ENCODE measurements at regions not wholly inside any gene's neighbourhood (a gene's known extent, or its start where the extent isn't known, plus 50 kb on each side); places are given as distances from the start of the nearest gene placed in this dataset.

DNA sequence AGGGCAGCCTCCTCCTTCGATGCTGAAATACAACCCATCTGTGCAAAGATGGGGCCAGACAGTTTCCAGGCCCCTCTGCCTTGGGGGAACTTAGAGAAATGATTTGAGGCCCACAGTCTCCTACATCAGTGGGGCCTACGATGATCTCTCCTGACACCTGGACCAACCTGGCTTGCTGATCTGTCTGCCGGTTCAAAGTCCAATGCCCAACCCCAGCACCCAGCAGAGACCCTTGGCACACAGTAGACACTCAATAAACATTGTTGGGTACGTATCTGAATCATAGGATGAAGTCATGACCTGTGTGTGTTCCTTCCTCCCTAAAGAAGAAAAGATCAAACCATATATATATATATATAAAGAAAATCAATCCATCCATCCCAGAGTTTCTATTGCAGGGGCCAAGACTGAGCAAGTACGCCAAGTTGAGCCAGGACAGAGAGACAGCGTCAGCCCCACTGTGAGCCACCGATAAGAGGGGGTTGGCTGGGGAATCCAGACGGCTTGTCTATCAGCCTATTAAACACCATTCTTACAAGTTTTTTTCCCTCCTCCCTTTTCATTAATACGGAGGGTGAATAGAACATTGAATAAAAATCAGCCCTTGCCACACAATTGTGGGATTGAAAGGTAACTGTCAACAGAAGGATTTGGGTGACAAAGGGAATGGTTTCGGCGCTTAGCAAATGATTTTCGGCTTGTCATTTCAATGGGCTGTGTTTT is 244.1 kb downstream of the MN1 start:
- DNase-seq: no peak

DNA sequence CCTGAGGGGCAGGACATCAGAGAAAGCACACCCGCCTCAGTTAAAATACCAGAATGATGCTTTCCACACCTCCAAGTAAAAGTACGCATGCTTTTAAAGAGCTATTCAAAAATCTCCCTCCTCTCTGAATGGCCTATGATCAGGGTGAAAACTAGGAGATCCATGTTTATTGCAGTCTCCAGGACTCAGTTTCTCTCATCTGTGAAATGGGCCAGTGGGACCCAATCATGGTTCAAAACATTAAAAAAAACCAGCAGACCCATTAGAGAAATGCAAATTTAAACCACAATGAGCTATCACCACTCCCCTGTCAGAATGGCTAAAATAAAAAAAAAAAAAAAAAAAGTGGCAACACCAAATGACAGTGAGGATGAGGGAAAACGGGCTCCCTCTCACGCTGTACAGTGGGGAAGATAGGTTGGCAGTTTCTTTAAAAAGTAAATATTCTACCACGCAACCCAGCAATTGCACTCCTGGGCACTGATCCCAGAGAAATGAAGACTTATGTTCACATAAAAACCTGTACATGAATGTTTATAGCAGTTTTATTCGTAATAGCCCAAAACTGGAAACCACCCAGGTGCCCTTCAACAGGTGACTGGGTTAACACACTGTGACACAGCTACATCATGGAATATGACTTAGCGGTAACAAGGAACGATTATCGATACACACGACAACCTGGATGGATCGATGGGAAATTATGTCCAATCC is 242.7 kb downstream of the MN1 start:
- no peak for DNase-seq

DNA sequence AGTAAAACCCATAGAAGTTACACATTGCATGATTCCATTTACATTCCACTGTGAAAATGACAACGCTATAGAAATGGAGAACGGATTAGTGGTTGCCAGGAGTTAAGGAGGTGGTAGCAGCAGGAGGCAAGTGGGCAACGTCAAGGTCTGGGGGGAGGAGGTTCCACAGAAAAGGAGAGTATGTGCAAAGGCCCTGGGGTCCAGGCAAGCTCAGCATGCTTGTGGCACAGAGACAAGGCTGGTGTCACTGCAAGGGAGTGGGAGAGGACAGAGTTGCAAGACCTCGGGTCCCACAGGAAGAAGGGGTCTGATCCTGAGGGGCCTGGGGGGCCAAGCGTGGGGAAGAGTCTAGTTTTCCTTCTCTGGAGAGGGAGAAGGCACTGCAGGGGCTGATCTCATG is 240.8 kb downstream of the MN1 start:
- no peak for DNase-seq

DNA sequence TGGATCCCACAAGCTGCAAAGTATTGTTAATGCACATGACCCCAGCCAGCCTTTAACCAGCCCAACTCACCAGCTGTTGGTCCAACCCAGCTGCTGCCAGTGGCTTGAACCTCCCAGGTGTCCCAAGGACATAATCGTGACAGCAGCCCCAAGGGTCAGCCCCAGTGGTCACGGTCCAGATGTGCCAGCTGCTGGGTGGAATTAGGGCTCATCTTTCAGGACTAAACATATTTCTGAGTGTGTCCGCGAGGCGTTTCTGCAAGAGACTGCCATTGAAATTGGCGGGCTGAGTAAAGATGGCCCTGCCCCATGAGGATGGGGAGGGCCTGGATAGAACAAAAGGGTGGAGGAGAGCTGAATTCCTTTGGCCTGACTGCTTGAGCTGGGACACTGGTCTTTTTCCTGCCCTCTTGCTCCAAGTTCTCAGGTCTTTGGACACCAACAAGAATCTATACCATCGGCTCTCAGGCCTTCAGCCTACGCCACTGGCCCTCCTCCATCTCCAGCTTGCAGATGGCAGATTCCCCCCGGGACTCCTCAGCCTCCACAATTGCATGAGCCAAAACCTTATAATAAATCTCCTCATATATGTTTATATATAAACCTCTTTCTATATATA is 240.2 kb downstream of the MN1 start:
- no peak for DNase-seq

DNA sequence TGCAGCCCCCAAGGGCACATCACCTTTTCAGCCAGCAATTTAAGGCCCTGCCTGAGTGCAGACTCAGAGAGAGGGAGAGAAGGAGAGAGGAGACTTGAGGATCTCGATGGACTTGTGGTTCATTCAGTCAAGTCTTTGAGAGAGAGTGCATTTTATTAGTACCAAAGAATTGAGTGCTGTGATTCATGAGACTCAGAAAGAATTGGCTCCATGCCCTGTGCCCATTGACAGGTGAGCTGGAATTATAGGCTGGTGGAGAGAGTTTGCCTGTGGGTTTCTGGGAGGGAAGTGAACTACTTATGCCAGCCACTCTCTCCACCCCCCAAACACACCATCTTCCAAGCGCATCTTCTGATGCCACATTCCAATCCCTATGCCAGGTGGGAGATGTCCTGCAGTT is 236.8 kb downstream of the MN1 start:
- no peak for DNase-seq

DNA sequence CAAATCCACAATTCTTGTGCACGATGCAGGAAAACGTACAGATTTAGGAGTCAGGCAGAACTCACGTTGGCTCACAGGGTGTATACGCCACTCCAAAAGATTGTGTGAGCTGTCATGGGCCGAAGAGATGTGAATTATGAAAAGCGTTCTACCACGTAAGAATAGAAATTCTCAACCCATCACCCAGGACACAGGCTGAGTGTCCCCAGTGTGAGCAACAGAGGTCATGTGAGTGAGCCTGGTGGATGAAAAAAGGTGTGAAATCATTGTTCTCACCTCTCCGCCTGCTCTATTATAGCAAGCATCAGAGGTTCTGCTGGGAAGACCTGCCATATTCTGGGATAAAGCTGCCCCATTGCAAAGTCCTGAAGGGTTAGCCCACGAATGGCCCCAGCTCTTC is 235.0 kb downstream of the MN1 start:
- no peak for DNase-seq

DNA sequence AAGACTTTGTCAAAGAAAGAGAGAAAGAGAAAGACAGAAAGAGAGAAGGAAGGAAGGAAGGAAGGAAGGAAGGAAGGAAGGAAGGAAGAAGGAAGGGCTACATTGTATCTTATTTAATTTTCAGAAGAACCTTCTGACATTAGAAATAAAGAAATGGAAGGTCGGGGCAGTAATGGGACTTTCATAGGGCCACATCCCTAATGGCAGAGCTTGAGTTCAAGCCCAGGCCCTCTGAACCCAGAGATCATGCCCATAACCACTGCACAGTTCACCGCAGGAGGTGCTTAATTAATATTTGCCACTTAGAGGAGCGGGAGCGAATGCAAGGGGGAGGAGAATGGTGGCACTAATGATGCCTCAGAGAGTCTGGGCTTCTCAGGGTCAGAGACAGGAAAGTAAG is 233.3 kb downstream of the MN1 start:
- DNase-seq: no peak

DNA sequence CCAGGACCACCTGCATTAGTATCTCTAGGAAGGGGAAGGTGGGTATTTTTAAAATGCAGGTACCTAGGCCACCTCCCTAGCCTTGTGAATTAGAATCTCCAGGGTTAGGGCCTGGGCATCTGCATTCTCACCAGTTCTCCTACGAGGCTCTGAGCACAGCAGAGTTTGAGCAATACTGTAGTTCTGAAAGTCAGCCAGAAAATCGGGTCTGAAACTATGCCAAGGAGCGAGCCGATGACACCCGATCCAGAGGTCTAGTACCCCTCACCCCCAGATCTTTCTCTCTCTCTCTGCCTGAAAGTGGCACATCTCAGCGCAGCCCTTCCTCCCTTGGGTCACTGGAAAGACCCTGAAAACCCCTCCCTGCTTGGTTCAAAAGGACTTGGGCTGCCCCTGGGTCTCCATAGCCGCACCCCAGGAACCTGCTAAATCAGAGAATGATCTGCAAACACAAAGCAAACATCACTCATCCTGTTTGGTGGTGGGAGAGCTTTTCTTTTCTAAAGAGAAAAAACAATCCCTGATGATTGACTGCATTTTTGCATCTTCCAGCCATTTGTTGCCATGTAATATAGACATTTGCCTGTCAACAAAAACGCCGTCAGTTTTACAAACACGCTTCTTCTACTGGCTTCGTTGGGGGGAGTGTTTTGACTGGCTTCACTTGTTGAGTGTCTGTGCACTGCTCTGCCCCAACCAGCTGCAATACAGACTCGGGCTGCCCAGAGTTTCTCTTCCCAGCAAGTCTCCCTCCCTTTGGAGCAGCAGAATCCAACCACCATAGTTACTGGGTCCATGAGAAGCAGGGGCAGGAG is 229.9 kb downstream of the MN1 start:
- no peak for DNase-seq

DNA sequence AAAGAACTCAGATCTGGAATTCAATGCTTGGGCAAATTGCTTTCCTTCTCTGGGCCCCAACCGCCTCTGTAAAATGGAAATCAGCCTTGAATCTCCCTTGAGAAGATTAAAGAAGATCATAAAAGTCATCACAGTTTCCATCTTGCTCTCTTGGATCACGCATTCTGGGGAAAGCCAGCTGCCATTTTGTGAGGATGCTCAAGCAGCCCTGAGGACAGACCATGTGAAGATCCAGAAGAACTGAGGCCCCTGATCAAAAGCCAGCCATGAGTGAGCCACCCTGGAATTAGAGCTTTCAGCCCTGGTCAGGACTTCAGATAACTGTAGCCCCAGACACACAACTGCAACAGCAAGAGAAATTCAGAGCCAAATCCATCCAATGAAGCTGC is 229.3 kb downstream of the MN1 start:
- DNase-seq: no peak

DNA sequence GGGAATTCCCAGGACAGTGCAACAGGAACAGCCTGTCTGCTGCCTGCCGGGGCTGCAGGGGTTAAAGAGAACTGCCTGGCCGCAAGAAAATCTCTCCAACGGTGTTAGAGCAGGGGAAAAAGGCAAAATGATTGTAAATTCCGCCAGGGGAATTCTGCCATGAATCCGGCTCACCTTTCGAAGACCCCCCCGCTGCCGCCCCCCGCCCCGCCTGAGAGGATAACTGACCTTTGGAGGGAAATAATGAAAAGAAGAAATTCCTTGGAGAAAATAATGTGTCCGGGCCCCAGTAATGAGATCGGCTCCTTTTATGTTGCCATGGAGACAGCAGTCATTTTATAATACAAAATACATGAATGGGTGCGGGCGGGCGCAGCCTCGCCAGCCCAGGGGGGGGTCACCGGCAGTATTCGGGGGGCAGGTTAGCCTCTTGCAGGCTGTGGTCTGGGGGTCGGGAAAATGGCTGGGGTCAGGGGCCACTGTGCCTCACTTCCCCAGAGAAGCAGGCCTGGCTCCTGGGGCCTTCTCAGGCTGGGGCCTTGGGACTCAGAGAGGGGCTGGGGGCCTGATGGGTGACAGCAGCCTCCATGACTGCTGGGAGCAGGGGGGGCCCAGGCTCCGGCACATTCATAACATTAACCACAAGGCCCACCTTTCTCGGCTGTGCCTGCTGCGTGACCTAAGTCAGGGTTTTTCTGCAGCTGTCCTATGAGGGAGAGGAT is 228.1 kb downstream of the MN1 start:
- no peak for DNase-seq

DNA sequence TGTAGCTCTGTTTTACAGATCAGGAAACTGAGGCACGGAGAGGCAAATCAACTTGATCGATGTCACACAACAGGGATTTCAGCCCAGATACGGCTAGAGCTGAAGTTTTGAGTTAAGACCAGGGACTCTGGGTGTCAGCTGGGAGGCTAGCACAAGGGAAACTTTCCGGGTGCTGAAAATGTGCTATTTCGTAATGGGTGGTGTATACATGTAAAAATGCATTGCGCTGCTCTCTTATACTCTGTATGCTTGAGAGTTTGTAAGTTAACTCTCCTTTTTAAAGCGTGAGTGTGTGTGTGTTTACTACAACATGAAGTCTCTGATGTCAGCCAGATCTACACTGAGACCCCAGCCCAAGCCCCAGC is 227.6 kb downstream of the MN1 start:
- no peak for DNase-seq

DNA sequence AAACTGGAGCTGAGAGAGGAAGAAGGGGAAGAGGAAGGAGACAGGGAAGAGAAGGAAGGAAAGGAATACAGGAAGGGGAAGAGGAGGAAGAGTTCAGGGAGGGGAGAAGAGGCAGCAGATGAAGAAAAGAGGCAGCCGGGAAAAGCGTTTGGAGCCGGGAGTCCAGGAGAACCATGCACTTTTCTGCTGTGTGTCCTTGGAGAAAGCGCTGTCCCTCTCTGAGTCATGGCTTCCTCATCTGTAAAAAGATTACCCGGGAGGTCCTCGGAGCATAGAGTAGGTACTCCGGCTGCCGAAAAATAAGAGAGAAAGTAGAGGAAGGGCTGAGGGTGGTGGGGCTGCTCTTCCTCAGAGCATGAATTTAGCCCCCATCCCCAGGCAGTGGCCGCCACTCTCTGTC is 226.9 kb downstream of the MN1 start:
- DNase-seq: no peak

DNA sequence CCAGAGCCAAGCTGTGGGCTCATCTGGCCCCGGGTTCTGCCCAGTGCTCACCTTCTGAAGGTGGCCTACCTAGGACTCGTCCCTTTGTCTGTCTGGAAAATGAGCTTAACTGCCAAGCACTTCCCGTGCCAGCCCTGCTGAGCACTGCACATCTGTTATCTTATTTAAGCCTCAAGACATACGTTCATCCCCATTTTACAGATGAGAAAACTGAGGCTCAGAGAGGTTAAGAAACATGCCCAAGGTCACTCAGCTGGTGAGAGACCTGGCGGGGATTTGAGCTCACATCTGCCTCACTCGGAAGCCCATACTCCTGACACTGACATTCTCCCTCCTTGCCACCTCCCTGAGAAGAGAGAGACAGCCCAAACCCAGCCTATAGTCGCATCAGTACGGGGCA is 226.2 kb downstream of the MN1 start:
- no peak for DNase-seq

DNA sequence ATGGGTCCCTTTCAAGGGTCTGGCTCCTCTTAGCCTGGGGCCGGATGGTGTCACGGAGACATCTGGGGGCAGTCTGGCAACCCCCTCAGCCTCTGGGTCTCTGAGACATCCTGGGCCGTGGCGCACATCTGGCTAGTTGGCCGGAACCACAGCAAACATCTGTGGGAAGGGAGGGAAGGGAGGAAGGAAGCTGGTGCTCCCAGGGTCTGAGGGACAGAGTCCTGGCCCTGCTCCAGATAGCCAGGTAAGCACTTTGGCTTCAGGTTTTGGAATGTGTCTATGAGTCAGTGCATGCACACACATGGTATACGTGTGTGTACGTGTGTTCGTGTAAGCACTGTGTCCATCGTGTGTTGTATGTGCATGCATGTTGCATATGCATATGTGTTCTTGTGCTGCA is 225.1 kb downstream of the MN1 start:
- DNase-seq: no peak

DNA sequence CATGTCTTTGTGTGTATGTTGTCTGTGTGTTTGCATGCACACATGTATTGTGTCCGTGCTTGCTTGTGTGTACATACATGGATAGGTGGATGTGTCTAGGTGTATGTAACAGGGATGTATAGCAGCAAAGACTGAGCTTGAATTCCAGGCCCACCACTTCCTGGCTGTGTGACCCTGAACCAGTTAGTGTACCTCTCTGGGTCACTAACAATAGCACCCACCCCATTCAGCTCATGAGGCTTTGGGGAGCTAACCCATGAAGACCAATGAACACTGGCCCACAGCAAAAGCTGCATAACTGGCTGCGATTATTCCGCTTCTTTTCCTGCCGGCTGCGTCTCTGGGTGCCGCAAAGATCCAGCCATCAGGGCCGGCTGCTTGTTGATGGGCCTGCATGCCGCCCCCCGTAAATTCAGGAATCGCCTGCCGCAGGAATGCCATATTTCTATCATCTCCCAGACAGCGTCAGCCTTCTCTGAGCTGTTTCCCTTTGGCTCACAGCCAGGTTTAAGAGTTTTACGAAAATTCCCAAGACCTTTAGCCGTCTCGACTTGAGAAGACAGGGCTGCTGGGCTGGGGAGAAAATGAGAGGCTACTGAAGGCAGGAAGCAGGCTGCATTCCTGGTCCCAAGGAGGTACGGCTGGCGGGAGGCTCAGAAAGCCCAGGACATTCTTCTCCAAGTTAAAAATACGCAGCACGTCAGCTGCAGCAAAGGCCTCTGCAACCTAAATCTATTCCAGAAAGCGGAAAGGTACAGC is 224.6 kb downstream of the MN1 start:
- DNase-seq: no peak

DNA sequence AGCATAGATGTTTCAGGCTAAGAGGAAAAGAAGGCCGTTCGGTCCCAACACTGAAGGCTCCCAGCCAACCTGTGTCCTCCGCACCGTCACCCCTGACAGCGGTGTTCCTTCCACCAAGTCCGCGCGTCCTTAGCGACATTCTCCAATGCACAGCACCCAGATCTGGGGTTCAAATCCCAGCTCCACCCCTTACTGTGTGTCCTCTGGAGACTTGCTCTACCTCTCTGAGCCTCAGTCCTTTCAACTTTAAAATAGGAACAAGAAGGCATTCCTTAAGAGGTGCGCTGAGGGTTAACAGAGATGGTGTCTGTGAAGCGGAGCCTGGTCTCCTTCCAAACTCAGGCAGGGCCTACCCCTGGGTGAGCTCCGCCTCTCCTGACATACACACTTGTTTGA is 224.0 kb downstream of the MN1 start:
- DNase-seq: no peak

DNA sequence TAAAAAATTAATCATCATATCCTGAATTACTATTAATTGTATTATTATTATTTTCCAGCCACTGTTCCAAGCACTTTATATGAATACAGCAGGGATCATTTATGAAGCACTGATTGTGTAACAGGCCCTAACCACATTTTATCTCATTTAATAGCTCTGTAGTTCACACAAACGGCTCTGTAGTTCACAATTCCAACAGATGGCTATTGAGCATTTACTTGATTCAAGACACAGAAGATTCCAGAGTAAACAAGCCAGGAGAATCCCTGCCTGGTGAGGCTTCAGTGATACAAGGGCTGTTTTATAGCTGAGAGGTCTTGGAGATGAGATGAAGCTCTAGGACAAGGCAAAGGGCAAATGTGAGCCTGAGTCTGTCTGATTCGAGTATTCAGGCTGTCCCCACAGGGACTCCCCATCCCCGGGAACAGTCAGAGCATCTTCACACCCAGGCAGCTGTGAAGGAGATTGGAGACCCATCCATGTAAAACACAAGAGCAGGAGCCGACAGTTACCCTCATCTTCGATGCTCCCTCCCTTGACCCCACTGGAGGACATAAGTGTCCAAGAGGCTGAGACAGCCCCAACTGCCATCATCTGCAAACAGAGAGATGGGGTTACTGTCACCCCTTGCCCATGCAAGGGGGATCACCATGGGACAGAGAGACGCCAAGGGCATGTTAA is 222.5 kb downstream of the MN1 start:
- DNase-seq: no peak

DNA sequence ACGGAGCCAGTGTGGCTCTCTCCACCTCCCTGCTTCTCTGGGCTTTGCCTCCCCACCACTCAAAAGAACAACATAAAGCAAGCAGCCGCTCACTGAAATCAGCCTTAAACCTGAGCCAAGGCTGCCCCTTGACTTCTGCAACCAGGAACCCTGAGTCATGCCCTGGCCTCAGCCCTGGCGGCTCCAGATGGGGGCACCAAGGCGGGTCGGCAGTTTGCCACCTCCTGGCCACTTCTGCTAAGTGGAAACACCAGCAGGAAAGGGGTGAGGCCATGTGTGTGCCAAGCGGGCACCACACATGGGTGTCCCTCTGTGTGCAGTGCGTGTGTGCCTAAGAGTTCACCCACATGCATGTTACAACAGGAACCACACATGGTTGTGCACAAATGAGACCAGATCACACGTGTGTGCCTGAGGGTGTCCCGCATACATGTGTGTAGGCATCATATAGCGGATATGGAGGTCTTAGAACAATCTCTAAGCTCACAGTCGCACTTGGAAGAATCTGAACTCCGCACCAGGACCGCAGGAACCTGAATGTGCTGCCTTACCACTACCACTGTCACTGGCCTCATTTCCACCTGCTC is 221.2 kb downstream of the MN1 start:
- no peak for DNase-seq

DNA sequence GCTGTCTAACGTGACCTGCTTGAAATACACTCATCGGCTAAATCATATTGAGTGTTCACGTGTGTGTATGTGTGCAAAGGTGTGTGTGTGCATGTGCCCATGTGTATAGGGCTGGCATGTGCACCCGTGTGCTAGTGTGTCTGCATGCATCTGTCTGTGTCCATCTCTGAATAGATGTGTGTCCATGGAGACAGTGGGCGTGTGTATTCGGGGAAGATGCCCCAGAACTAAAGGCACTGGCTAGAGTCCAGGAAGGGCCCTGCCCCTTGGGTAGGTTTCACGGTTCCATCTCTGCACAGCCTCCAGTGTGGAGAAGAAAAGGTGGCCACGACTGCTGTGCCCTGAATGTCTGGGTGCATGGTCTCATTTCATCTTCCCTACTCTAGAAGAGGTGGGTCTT is 220.3 kb downstream of the MN1 start:
- DNase-seq: no peak

DNA sequence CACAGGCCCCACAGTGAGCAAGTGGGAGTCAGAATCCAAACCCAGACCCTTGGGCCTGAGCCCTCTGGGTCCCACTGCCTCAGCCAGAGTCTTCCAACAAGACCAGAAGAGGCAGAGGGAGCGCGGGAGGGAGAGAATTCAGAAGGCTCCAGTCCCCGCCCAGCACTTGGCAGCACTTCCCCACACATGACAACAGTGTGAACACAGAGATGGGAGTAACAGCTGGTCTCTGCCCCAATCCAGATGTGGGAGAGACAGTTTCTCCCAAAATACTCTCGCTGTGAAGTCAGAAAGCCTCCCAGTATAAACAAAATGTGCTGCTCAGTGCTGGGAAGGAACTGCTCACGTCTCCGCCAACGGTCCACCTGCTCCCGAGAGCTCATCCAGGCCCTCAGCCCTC is 219.9 kb downstream of the MN1 start:
- no peak for DNase-seq

DNA sequence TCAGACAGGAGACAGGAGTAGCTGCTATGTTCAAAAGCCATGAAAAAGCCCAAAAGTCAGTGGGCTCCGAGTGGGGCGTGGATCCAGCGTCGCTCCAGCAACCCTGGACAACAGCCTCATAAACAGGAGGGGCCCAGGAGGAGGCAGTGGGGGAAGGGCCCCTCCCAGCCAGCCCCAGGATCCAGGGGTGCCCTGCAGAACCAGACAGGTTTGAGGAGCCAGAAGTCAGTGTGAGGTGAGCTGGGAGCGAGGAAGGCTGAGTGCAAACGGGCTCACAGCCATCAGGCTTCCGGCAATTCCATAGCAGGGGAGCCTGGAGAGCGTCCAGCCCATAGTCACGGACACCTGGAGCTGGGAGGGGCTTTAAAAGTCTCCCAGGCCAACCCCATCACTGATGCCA is 217.7 kb downstream of the MN1 start:
- no peak for DNase-seq
